GM12892 (cell line): ENCODE measurements at regions not wholly inside any gene's neighbourhood (a gene's known extent, or its start where the extent isn't known, plus 50 kb on each side); places are given as distances from the start of the nearest gene placed in this dataset.

Experiments
- POLR2A ChIP-seq: IDR thresholded peaks from 2 replicates; pipeline ENCODE4 v1.6.1; 2011; ENCODE audit warnings: low read depth, low read length, control low read depth
- POLR2AphosphoS5 ChIP-seq: IDR thresholded peaks from 2 replicates; pipeline ENCODE4 v1.6.1; 2011; ENCODE audit warnings: low read depth, low read length, control low read depth

- no peak for TF ChIP-seq POLR2A
- TF ChIP-seq POLR2AphosphoS5, result no peak
These were observed 852.9 kb upstream of the ADGRL4 start for GRCh38 chr1:79859212-79859948.
